Osteocyte (in vitro differentiated cells): ENCODE measurements at regions not wholly inside any gene's neighbourhood (a gene's known extent, or its start where the extent isn't known, plus 50 kb on each side); places are given as distances from the start of the nearest gene placed in this dataset.

ENCODE experiments used
- DNase-seq: peaks from one replicate; pipeline ENCODE4 v3.0.0; 2021; ENCODE audit warnings: mixed read lengths; ENCODE audit not compliant: unreplicated experiment; ENCODE audit errors: extremely low spot score
- H3K27ac Mint-ChIP-seq: one replicate; pipeline ENCODE4 v1.8.0; 2021; ENCODE audit warnings: mild to moderate bottlenecking, mixed read lengths; ENCODE audit not compliant: unreplicated experiment
- H3K27me3 Mint-ChIP-seq: one replicate; pipeline ENCODE4 v1.8.0; 2021; ENCODE audit warnings: mixed read lengths; ENCODE audit not compliant: unreplicated experiment
- H3K36me3 Mint-ChIP-seq: one replicate; pipeline ENCODE4 v1.8.0; 2021; ENCODE audit warnings: mixed read lengths; ENCODE audit not compliant: unreplicated experiment
- H3K4me1 Mint-ChIP-seq: one replicate; pipeline ENCODE4 v1.8.0; 2021; ENCODE audit warnings: mixed read lengths; ENCODE audit not compliant: unreplicated experiment
- H3K4me3 Mint-ChIP-seq: one replicate; pipeline ENCODE4 v1.8.0; 2021; ENCODE audit warnings: mild to moderate bottlenecking, moderate library complexity, mixed read lengths; ENCODE audit not compliant: unreplicated experiment
- H3K9me3 Mint-ChIP-seq: one replicate; pipeline ENCODE4 v1.8.0; 2021; ENCODE audit warnings: mixed read lengths; ENCODE audit not compliant: unreplicated experiment
- TF ChIP-seq, protein P1 (sequence below): fragments of 200-600 bp; sonication (generic); IDR thresholded peaks from 2 replicates; pipeline ENCODE4 v1.5.0; 2021; ENCODE audit warnings: antibody characterized with exemption, mild to moderate bottlenecking, moderate library complexity

GRCh38 chr20:7199861-7200260 is 432.4 kb downstream of the BMP2 start:
- no peaks in the 10 kb centered on the region for H3K9me3 Mint-ChIP-seq
- H3K36me3 Mint-ChIP-seq, result no peaks in the 10 kb centered on the region
- H3K4me1 Mint-ChIP-seq, result peaks cover 2% of the 10 kb centered on the region
- H3K4me3 Mint-ChIP-seq, result no peak overlapping the region
- TF ChIP-seq, protein P1, sequence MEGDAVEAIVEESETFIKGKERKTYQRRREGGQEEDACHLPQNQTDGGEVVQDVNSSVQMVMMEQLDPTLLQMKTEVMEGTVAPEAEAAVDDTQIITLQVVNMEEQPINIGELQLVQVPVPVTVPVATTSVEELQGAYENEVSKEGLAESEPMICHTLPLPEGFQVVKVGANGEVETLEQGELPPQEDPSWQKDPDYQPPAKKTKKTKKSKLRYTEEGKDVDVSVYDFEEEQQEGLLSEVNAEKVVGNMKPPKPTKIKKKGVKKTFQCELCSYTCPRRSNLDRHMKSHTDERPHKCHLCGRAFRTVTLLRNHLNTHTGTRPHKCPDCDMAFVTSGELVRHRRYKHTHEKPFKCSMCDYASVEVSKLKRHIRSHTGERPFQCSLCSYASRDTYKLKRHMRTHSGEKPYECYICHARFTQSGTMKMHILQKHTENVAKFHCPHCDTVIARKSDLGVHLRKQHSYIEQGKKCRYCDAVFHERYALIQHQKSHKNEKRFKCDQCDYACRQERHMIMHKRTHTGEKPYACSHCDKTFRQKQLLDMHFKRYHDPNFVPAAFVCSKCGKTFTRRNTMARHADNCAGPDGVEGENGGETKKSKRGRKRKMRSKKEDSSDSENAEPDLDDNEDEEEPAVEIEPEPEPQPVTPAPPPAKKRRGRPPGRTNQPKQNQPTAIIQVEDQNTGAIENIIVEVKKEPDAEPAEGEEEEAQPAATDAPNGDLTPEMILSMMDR, result no peak
- DNase-seq, result no peak
- no peak overlapping the region for H3K27ac Mint-ChIP-seq
- H3K27me3 Mint-ChIP-seq, result no peaks in the 10 kb centered on the region

DNA sequence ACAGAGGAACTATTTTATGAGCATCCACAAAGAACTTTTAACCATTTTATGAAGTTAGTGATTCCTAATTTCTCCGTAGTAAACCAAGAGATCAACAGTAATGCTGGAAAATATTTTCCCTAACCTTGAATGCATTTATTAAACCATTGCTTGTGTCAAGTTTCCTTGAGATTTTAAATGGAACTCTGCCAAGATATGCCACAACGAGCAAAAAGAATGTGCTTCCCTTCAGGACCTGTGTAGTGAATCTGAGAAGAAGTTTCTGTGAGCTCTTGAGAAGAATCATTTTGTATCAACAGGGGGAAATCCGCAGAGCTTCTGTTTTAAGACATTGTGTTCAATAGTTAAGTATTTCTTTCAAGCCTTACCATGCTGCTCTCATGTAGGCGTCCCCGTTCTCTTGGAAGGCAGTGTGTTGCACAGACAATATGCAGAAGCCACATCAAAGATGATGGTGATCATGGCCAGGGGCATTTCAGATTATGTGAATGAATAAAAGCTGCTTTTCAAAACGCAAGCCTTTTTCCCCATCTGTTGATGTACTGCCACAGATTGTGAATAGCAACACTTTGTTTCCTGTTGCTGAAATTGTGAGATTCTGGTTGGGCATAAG is 439.8 kb downstream of the BMP2 start:
- Mint-ChIP-seq H3K27me3 (no peaks in the 10 kb centered on the region), H3K4me3 (no peak overlapping the region), H3K4me1 (no peaks in the 10 kb centered on the region), H3K36me3 (no peaks in the 10 kb centered on the region), H3K9me3 (no peaks in the 10 kb centered on the region), H3K27ac (no peak overlapping the region)
- TF ChIP-seq, protein P1, result no peak
- DNase-seq, result no peak

DNA sequence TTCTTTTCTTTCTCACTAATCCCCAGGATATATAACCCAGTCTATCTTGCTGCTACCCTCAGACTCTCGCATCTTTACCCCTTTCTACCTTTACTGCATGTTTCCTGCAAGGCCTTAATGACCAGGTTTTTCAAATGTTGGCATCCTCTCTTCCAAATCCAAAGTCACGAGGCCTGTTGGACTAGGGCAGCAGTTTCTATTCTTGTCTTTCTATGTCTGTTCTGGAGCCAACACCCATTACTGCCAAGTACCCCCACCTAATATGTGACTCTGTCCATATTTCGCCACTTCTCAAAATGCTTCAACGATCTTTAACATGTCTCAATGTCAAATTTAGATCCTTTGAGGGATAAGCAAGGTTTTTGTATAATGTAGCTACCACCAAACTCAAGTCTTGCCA is 443.4 kb downstream of the BMP2 start:
- DNase-seq, result no peak
- H3K9me3 Mint-ChIP-seq, result no peaks in the 10 kb centered on the region
- no peak overlapping the region for H3K27ac Mint-ChIP-seq
- TF ChIP-seq, protein P1, result no peak
- no peaks in the 10 kb centered on the region for H3K4me1 Mint-ChIP-seq
- no peaks in the 10 kb centered on the region for H3K36me3 Mint-ChIP-seq
- H3K4me3 Mint-ChIP-seq, result no peak overlapping the region
- no peaks in the 10 kb centered on the region for H3K27me3 Mint-ChIP-seq

- Mint-ChIP-seq H3K4me1 (no peaks in the 10 kb centered on the region), H3K27ac (no peak overlapping the region), H3K36me3 (no peaks in the 10 kb centered on the region), H3K9me3 (no peaks in the 10 kb centered on the region), H3K4me3 (no peak overlapping the region), H3K27me3 (peaks cover 3% of the 10 kb centered on the region)
- DNase-seq, result no peak
- TF ChIP-seq, protein P1, result no peak
Observed at GRCh38 chr20:7214081-7214740, 446.7 kb downstream of the BMP2 start.

DNA sequence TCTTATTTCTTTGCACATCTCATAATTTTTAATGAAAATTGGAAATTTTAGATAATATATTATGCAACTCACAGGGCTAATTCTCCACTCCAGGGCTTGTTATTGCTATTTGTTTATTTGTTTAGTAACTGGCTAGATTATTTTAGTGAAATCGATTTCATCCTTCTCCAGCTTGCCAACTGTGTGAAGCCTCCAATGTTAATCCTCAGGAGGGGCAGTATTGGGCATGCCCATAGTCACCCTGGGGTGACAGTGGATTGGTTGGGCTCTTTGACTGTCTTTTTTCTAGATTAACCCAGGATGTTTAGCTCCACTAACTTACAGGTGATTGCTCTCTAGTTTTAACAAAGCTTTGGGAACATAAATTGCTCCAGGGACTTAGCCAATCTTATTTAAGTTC is 450.1 kb downstream of the BMP2 start:
- TF ChIP-seq, protein P1, result no peak
- Mint-ChIP-seq H3K27ac (no peak overlapping the region), H3K4me3 (no peak overlapping the region), H3K27me3 (peaks cover 3% of the 10 kb centered on the region), H3K4me1 (no peaks in the 10 kb centered on the region), H3K36me3 (no peaks in the 10 kb centered on the region), H3K9me3 (no peaks in the 10 kb centered on the region)
- DNase-seq, result no peak
